Fibroblast of mammary gland (primary cell): ENCODE measurements at regions not wholly inside any gene's neighbourhood (a gene's known extent, or its start where the extent isn't known, plus 50 kb on each side); places are given as distances from the start of the nearest gene placed in this dataset.
"Not testable (repeated sequence)": the region's sequence is repeated elsewhere in the genome, so short reads cannot be mapped to it uniquely, and the experiment has no call there.

Source experiments
- DNase-seq: peaks from one replicate; pipeline ENCODE4 v3.0.0-alpha.2; 2010; ENCODE audit warnings: low read depth
- H3K4me3 ChIP-seq: 2 replicates; pipeline ENCODE4 v1.5.1; 2011; ENCODE audit warnings: low read depth, mild to moderate bottlenecking, low read length, moderate library complexity; ENCODE audit not compliant: control insufficient read depth
- CTCF ChIP-seq: conservative IDR thresholded peaks from 2 replicates; pipeline ENCODE4 v1.5.1; 2011; ENCODE audit warnings: low read depth, low read length, inconsistent platforms; ENCODE audit not compliant: control insufficient read depth, insufficient read depth

DNA sequence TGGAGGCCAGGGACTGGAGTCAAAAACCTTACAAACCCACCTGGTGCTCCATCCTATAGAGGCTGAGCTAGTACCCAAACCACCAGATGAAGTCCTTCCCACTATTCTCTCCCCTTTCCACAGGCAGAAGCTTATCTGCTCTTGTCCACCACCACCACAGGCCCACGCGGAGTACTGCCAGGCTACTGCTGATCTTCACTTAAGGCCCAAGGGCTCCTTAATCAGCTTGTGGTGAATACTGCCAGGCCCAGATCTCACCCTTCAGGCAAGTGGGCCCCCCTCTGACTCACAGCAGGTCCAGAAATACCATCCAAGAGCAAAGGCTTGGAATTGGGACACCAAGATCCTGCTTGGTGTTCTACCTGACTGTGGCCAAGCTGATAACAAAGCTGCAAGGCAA is 598.1 kb upstream of the CBLB start:
- H3K4me3 ChIP-seq: no peak overlapping the region
- DNase-seq: no peak
- TF ChIP-seq CTCF: no peak

DNA sequence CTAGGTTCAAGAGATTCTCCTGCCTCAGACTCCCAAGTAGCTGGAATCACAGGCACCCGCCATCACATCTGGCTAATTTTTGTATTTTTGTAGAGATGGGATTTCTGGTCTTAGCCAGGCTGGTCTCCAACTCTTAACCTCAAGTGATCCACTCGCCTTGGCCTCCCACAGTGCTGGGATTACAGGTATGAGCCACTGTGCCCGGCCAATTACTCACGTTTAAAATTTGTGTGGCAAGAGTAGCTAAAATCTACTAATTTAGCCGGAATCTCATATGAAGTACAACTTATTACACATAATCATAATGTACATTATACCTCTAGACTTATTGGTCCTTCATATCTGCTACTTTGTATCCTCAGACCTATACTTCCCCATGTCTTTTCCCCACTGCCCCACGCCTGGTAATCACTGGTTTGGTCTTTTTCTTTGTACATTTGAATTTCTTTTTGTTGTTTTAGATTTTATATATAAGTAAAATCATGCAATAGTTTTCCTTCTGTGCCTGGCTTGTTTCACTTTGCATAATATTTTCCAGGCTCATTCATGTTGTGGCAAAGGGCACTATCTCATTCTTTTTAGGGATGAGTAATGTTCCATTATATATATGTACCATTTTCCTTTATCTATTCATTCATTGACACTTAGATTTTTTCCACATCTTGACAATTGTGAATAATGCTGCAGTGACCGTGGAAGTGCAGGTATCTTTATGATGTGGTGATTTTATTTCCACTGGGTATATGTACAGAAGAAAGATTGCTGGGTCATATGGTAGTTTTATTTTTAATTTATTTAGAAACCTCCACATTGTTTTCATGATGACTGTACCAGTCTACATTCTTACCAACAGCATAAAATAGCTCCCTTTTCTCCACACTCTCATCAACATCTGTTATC is 605.0 kb upstream of the CBLB start:
- no peak overlapping the region for H3K4me3 ChIP-seq
- TF ChIP-seq CTCF: no peak
- DNase-seq: no peak

DNA sequence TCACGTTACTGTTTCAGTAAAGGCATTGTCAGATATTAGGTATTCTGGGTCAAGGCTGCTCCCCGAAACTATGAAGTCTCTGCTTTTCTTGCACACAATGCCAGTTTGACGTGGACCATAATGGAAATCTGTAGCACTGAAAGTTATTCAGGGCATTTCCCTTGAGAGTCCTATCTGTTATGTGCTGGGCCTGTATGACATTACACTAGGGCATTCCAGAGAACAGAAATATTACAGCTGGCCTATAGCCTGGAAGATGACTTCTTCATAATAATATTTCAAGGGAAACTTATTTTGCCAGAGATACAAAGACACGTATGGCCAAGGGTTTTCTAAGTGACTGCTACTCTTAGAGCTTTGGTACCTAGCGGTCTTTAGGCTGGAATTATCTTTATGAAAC is 613.6 kb upstream of the CBLB start:
- no peak for DNase-seq
- no peak overlapping the region for H3K4me3 ChIP-seq
- no peak for TF ChIP-seq CTCF

GRCh38 chr3:106485217-106485616 is 616.4 kb upstream of the CBLB start:
- no peak overlapping the region for H3K4me3 ChIP-seq
- TF ChIP-seq CTCF: no peak

DNA sequence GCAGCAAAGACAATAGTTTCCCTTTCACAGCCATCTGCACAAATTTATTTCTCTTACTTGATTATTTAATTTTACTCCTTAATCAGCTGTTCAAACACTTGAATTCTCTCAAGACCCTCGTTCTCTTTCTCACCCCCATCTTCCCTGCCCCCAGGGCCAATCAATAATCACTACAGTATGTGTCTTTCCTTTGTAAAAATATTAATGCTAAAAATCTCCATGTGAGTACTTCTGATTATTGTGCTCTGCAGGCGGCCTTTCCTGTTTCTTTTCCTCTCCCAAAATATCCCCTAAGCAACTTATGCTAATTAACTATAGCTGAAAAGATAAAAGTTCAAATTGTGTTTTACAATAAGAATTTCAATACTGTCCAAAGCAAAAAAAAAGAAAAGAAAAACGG is 617.0 kb upstream of the CBLB start:
- no peak for TF ChIP-seq CTCF
- no peak for DNase-seq
- H3K4me3 ChIP-seq: no peak overlapping the region

More at GRCh38 chr3:106485217-106485616, 616.4 kb upstream of the CBLB start:
- peak; percentile 3 for DNase-seq

- not testable (repeated sequence) for DNase-seq, H3K4me3 ChIP-seq
These were observed 618.3 kb upstream of the CBLB start for GRCh38 chr3:106486945-106487639.

GRCh38 chr3:106488331-106488730 is 619.5 kb upstream of the CBLB start:
- no peak for DNase-seq
- no peak for TF ChIP-seq CTCF
- H3K4me3 ChIP-seq: no peak overlapping the region
